KBM-7 (cell line): ENCODE measurements at regions not wholly inside any gene's neighbourhood (a gene's known extent, or its start where the extent isn't known, plus 50 kb on each side); places are given as distances from the start of the nearest gene placed in this dataset.
A peak's percentile ranks its signal among the peaks of the same experiment; 100 is the strongest.

Experiments
- DNase-seq: peaks from one replicate; pipeline ENCODE4 v3.0.0-alpha.2; 2015
- in situ Hi-C: fragments of 300-500 bp; cut with MboI; formaldehyde crosslinking; loops from 2 replicates; pipeline ENCODE4 v1.14.3; 2020; ENCODE audit warnings: low sequenced_read_pairs, low pct_unique_long_range_greater_than_20kb, mixed read lengths

DNA sequence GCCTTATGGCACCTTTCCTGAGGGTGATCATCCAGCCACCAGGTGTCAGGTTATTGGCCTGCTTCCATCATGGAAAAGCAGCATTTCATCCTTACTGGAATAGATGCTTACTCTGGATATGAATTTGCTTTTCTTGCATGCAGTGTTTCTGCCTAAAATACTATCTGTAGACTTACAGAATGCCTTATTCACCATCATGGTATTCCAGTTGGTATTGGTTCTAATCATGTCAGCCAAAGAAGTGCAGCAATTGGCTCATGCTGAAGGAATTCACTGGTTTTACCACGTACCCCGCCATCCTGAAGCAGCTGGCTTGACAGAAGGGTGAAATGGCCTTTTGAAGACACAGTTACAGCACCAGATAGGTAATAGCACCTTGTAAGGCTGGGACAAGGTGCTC, 194.2 kb downstream of the AASDHPPT start:
- in situ Hi-C loops: no loop called here
- DNase-seq: no peak

DNA sequence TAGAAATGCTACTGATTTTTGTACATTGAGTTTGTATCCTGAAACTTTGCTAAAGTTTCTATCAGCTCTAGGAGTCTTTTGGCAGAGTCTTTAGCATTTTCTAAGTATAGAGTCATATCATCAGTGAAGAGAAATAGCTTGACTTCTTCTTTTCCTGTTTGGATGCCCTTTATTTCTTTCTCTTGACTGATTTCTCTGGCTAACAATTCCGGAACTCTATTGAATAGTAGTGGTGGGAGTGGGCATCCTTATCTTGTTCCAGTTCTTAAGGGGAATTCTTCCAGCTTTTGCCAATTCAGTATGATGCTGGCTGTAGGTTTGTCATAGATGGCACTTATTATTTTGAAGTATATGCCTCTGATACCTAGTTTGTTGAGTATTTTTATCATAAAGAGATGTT, 197.7 kb downstream of the AASDHPPT start:
- no peak for DNase-seq
- in situ Hi-C loops: no loop called here

DNA sequence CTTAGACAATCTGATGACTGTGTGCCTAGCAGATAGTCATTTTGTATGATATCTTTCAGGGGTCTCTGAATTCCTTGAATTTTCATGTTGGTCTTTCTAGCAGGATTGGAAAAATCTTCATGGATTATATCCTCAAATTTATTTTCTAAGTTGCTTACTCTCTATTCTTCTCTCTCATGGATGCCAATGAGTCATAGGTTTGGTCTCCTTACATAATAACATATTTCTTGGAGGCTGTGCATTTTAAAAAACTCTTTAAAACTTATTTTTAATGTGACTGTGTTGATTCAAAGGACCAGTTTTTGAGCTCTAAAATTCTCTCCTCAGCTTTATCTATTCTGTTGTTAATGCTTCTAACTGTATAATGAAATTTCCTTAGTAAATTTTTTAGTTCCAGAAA, 198.7 kb downstream of the AASDHPPT start:
- in situ Hi-C loops: no loop called here
- DNase-seq: no peak

DNA sequence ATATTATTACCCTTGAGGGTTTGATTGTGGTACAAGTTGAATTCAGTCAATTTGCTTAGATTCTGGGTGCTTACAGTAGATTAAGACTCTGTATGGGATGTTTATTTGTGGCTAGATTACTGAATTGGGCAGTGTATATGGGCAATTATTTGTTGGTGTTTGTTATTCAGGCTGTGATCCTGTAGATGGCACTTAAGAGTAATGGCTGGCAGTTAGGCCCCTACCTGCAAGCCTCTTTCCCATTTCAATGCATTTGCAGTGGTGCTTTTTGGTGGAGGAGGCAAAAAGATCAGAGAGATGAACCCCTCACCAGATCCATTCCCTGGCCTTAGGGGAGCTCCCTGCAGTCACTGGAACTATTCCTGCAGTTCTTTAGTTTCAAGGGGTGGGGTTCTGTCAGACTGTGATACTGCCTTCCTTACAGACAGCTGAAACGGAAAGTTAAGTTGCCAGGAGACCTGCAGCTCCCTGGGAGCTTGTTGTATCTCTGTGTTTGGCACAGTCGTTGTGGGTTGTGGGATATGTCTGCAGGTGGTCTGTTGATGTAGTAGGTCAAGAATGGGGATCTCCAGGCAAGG, 199.5 kb downstream of the AASDHPPT start:
- DNase-seq: no peak
- in situ Hi-C loops: no loop called here

DNA sequence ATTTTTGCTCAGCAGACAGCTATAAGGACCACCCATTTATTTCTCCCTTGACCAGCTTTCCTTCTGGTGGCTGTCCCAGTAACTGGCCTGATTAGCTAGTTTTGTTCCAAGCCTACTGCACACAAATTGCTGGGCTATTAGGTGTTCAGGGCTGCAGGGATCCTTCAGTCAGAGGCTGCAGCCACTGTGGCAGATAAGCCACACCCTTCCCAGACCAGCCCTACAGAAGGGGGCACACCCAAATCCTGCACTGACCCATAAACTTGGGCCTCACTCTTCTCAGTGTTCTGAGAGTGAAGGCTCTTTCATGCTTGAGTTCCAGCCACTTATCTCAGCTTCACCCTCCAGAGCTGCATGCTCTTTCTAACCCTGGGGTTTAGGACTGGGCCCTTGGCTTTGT, 200.0 kb downstream of the AASDHPPT start:
- in situ Hi-C loops: no loop called here
- DNase-seq: no peak

DNA sequence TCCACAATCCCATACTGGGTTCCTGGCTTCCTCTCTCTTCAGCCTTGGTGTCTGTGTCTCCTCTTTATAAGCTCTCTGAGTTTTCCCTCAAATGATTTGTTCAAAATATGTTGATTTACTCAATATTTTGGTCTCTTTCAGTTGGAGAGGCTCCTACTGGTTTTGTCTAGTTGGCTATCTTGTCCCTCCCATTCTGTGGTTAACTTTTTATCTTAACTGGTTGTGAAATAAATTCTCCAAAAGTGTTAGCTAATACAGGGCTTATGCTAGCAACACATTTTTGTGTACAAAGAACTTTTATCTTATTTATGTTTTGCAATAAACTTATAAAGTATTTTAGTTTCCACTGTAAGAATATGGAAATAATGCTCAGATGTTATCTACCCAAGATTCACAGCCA, 200.9 kb downstream of the AASDHPPT start:
- DNase-seq: no peak
- in situ Hi-C loops: no loop called here

DNA sequence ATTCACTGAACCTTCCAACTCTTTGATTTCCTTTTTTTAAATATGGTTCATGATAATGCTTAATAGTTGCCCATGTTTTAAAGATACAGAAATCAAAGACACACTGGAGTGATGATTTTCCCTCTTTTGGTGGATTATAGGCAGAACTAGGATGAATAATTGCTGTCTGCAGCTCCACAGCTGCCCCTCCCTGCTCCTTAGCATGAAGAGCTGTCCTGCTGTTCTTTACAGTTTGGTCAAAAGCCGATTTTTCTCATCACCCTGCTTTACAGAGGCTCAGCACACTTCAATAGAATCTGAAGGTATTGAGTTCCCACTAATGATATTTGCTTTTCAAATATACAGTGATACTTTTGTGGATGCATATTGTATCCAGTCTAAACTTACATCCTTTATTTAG, 202.6 kb downstream of the AASDHPPT start:
- DNase-seq: no peak
- in situ Hi-C loops: no loop called here

DNA sequence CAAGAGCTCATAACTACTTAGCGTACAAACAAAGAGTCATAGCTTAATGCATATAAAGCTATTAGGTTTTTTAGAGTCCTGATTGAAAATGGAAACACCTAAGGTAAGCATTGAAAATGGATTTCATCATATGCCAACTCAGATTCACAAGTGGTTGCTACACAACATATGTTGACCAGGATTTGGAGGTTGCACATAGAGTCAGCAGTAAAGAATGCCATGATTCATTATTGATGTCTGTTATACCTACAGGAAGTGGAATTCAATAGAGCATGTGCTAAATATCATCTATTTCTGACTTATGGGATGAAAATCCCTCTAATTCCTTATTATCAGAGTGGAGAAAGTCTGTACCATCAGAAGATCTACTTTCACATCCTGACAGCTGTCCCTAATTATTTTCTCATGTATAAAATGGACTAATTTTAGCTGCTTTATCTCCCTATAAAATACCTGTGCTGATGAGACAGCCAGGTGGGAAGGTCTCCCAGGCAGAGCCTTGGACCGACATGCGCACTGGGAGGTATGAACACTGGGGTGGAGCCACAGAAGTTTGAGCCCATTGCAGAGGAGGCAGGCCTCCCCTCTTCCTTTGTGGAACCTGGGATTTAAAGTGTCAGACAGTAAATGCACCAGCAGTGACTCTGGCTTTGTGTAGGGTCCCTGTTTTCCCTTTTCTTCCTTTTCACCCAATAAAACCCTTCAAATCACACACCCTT, 204.2 kb downstream of the AASDHPPT start:
- in situ Hi-C loops: no loop called here
- no peak for DNase-seq

DNA sequence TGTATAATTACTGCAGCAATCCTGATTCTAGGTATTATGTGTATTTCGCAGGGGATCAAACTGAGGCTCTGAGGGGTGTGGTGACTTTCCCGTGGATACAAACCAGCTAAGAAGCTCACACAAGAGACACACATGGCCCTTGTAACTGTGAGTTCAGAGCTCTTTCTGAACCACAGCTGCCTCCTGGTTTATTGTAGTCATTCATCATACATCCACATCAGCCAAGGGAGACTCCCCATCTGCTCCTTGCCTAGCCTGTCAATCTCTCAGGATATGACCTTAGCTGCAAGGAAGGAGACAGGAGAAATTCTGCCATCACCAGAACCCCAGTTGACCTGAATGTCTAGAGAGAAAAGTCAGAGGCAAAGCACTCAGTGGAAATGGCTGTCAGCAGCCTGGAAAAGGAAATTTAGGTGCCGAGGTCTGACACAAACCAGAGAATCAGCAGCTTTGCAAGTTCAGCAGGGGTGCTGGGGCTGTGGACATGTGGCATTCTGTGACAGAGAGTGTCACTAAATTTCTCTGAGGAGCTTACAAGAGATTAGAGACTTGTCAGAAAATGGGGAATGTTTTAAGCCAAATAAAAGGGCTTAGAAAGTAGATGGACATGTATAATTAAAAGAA, 209.5 kb downstream of the AASDHPPT start:
- in situ Hi-C loops: no loop called here
- no peak for DNase-seq

DNA sequence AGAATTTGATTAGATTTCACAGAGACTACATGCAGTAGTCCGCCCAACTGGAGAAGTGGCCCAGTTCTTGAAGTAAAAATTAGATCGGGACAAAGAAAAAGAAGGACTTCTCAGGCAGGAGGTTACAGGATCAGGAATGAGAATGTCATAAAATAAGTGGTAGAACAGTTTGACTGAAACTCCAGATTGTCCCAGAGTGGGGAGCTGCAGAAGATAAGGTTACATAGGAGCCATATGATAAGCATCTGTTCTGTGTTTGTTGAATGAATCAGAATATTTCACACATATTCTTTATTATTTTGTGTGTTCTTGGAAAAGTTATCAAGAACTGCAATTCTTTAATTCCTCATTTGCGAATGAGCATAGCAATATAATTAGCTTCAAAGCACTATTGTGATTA, 210.6 kb downstream of the AASDHPPT start:
- in situ Hi-C loops: no loop called here
- no peak for DNase-seq

DNA sequence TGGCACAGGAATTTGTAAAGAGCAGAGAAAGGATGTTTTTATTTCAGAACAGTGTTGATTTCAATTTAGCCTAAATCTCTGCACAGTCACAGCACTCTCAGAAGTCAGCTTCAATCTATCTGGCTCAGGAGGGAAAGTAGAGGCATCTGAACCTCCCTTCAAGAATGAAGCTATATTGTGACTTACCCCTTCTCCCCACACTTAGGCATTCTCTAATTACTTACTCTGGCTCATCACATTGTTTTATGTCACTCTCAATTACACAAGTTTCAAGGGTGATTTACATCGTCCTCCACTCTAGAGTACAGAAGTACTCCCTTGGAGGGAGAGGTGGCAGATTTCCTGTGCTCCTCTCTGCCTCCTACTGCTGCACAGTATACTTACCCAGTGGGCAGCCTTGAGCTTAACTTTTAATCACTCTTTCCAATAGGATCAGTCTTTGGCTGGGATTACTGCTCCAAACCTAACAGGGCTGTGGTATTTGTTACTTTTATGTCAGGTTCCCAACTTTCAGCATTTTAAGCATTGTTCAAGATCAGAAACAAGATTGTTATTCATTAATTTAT, 211.4 kb downstream of the AASDHPPT start:
- in situ Hi-C loops: no loop called here
- DNase-seq: no peak

DNA sequence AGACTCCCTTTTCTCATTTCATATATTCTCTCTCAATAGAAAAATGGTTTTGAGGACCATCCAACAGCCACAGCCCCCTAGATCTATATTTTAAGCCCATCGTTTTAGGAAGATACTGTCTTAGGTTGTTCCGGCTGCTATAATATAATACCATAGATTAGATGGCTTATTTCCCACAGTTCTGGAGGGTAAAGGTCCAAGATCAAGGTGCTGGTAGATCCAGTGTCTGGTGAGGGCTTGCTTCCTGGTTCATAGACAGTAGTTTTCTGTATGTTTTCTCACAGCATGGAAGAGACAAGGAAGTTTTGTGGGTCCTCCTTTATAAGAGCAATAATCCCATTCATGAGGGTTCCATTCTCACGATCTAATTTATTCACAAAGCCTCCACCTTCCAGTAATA, 215.1 kb downstream of the AASDHPPT start:
- no peak for DNase-seq
- in situ Hi-C loops: no loop called here

DNA sequence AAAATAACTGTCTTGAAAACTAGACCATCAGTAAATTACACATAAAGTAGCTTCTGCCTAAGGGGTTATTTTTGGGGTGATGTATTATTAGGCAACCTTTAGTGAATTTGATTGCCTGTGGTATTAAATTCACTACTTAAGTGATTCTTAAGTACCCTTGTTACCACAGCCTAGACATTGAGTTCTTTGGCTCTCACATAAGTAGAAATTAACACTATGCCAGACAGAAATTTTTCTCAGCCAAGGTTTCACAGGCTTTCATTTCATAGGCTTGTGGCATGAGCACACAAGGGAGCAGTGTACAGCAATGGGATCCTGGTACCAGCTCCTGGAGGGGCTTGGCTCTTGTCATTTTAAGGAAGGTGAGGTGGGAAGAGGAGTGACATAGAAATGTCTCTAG, 218.5 kb downstream of the AASDHPPT start:
- in situ Hi-C loops: no loop called here
- DNase-seq: no peak

DNA sequence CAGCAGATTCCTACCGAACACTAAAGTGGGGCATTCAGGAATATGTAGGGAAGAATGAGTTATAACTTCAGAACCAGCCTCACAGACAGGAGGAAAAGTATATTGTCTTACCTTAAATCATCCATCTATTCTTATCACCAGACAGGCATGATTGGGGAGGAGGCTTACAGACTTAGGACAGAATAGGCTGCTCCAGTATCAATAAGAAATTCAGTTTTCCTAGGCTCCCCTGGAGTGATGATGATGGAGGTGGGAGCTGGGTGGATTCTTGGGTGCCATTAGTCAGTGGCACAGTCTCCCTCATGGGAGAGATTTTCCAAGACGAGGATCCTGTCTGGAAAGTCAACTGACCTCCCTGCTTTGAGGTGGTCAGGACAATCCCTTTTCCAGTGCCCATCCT, 225.0 kb downstream of the AASDHPPT start:
- DNase-seq: no peak
- in situ Hi-C loops: no loop called here

DNA sequence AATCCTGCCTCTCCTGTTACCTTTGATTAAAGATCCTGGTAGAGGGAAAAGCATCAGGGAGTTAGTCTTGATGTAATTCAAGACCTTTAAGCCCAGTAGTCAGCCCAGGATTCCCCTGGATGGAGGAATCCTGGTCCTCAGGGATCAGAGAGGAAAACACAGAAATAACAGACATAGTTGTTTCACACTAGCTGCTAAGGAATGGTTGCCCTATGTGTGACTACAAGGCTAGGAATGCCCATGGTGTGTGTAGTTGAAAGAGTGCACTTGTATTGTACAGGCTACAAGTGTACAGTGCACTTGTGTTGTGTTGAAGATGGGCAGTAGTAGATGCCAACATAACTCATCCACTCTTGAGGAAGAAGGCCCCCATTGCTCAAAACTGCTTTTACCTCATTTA, 226.8 kb downstream of the AASDHPPT start:
- in situ Hi-C loops: no loop called here
- DNase-seq: no peak

DNA sequence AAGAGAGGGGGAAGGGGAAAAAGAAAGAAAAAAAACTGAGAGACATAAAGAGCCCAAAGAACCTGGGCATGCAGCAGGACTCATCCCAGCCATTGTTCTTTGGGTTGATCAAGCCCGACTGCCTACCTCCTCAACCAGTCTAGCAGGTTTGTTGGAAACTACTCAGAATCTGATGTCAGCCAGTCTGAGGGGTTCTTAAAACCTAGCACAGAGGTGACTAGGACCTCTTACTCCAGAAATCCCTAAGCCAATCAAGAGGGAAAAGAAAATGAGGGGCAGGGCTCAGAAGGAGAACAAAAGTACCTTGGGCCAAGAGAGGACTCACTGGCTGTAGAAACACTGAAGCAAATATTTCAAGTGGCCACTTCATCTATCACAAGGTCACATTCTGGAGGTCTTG, 228.0 kb downstream of the AASDHPPT start:
- DNase-seq: no peak

DNA sequence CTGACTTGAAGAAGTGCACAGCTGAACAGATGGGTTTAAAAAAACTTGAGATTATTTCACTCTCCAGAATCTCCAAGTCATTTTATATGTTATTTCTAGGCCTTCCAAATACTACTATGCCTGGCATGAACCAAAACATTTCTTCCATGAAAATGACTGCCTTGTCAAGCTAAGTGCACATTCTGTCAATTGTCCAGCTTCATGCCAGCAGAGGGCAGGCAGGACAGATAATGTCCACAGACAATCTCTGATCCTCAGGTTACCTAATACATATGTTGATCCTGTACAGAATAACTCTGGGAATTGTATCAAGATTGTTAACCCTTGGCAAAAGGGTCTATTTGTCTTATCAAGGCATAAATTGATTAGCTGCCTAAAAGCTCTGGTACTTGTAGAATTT, 229.5 kb downstream of the AASDHPPT start:
- in situ Hi-C loops: no loop called here
- no peak for DNase-seq

More for the DNA sequence above, 228.0 kb downstream of the AASDHPPT start:
- in situ Hi-C loops: no loop called here

DNA sequence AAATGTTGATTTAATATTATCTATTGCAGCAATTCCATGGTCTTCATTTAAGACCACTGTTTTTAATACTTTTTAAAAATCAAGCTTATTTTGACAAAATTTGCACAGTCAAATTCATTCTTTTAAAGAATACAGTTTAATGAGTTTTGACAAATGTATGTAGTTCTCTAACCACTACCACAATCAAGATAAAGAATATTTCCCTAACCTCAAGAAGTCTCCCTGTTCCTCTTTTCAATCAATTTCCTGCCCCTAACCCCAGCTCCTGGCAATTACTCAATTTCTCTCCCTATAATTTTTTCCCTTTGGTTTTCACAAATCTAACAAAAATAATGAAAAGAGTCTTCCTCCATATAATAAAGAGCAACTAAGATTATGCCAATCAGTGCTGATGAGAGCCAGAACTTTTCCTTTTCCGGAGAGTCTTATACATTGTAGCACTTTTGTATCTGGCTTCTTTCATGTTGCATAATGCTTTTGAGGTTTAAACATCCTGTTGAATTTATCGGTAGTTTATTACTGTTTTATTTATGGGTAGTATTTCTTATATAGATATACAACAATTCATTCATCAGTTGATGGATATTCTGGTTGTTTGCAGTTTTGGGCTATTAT, 231.7 kb downstream of the AASDHPPT start:
- in situ Hi-C loops: no loop called here

DNA sequence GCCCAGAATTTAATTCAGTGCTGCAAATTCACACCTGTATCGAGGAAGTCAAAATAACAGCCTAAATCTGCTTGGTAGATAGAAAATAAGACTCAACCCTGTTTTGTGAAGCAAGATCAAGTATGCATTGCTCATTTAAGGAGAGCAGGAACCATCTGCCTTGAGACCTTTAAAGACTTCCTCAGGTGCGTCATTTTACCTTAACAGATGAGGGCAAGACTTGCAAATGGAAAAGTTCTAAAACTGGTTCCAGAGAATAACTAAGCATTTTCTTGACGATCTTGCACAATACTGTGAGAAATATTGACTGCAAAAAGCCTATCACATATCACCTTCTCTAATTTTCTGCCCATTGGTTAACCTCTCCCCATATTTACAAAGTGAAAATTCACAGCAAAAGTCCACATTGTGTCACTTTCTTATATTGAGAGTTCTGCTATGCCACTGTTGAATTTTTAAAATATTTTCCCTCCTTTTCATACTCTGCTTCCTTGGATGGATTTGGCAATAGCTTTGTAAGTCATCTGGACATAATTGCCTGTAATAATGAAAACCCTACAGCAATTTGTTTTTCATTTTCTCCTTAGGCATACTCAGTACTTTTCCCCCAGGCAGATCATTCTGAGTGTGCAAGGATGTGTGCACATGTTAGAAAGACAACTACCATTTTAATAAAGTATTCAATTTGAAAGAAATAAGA, 234.2 kb downstream of the AASDHPPT start:
- in situ Hi-C loops: no loop called here
- DNase-seq: no peak

More for the DNA sequence above, 231.7 kb downstream of the AASDHPPT start:
- peak; percentile 3 for DNase-seq
